ENCODE measurements at regions not wholly inside any gene's neighbourhood (a gene's known extent, or its start where the extent isn't known, plus 50 kb on each side); places are given as distances from the start of the nearest gene placed in this dataset.

GRCh38 chr14:83196236-83196635, 1662.6 kb upstream of the SEL1L start:
- no peaks in the 10 kb centered on the region; the same call in 1 of the 2 replicates for H3K4me1 ChIP-seq (ENCODE audit: insufficient read depth)
- no peak for TF ChIP-seq EZH2 (IDR thresholded peaks at IDR 0.05; ENCODE audit: low read depth, unreplicated experiment)
- no peak for TF ChIP-seq ETS1 (IDR thresholded peaks at IDR 0.05)
- no peak for TF ChIP-seq ZNF114 (CRISPR knock-in tag; IDR thresholded peaks at IDR 0.05)
- TF ChIP-seq NANOG (IDR thresholded peaks at IDR 0.05; ENCODE audit: borderline replicate concordance): no peak
- TF ChIP-seq, protein P1, sequence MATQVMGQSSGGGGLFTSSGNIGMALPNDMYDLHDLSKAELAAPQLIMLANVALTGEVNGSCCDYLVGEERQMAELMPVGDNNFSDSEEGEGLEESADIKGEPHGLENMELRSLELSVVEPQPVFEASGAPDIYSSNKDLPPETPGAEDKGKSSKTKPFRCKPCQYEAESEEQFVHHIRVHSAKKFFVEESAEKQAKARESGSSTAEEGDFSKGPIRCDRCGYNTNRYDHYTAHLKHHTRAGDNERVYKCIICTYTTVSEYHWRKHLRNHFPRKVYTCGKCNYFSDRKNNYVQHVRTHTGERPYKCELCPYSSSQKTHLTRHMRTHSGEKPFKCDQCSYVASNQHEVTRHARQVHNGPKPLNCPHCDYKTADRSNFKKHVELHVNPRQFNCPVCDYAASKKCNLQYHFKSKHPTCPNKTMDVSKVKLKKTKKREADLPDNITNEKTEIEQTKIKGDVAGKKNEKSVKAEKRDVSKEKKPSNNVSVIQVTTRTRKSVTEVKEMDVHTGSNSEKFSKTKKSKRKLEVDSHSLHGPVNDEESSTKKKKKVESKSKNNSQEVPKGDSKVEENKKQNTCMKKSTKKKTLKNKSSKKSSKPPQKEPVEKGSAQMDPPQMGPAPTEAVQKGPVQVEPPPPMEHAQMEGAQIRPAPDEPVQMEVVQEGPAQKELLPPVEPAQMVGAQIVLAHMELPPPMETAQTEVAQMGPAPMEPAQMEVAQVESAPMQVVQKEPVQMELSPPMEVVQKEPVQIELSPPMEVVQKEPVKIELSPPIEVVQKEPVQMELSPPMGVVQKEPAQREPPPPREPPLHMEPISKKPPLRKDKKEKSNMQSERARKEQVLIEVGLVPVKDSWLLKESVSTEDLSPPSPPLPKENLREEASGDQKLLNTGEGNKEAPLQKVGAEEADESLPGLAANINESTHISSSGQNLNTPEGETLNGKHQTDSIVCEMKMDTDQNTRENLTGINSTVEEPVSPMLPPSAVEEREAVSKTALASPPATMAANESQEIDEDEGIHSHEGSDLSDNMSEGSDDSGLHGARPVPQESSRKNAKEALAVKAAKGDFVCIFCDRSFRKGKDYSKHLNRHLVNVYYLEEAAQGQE (IDR thresholded peaks at IDR 0.05; ENCODE audit: unreplicated experiment): no peak
- no peak for TF ChIP-seq STAT1 (IDR thresholded peaks at IDR 0.05; ENCODE audit: unreplicated experiment)
- no peak for TF ChIP-seq EZH2phosphoT487 (IDR thresholded peaks at IDR 0.05; ENCODE audit: unreplicated experiment)
- TF ChIP-seq, protein P2, sequence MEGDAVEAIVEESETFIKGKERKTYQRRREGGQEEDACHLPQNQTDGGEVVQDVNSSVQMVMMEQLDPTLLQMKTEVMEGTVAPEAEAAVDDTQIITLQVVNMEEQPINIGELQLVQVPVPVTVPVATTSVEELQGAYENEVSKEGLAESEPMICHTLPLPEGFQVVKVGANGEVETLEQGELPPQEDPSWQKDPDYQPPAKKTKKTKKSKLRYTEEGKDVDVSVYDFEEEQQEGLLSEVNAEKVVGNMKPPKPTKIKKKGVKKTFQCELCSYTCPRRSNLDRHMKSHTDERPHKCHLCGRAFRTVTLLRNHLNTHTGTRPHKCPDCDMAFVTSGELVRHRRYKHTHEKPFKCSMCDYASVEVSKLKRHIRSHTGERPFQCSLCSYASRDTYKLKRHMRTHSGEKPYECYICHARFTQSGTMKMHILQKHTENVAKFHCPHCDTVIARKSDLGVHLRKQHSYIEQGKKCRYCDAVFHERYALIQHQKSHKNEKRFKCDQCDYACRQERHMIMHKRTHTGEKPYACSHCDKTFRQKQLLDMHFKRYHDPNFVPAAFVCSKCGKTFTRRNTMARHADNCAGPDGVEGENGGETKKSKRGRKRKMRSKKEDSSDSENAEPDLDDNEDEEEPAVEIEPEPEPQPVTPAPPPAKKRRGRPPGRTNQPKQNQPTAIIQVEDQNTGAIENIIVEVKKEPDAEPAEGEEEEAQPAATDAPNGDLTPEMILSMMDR (conservative IDR thresholded peaks at IDR 0.05; ENCODE audit: low read depth in 2 of 2): no peak
- no peak for TF ChIP-seq JUNB (IDR thresholded peaks at IDR 0.05; ENCODE audit: unreplicated experiment)
- no peak for TF ChIP-seq POLR2AphosphoS5 (IDR thresholded peaks at IDR 0.05; ENCODE audit: low read depth)
- no peak for TF ChIP-seq ZNF331 (CRISPR knock-in tag; IDR thresholded peaks at IDR 0.05; ENCODE audit: low read depth)
- TF ChIP-seq ZNF462 (CRISPR knock-in tag; IDR thresholded peaks at IDR 0.05): no peak
- TF ChIP-seq CREB1 (CRISPR knock-in tag; IDR thresholded peaks at IDR 0.05; ENCODE audit: low read depth): no peak
- no peak overlapping the region for H3K27ac ChIP-seq (ENCODE audit: low read depth)
- H3F3A ChIP-seq (replicated peaks; ENCODE audit: low read depth): no peaks in the 10 kb centered on the region
- ATAC-seq (no peak), DNase-seq (ENCODE audit: low spot score) (no peak)
- no peaks in the 10 kb centered on the region for H3K27me3 Mint-ChIP-seq (ENCODE audit: insufficient read depth, low read depth, poor library complexity)
- H3K9me3 Mint-ChIP-seq: peaks cover 3% of the 10 kb centered on the region; the same call in 1 of the 3 replicates
- H3K4me2 ChIP-seq: no peak overlapping the region
- no peak overlapping the region for H2AFZ ChIP-seq
- no peak overlapping the region for H3K27ac Mint-ChIP-seq
- no peaks in the 10 kb centered on the region for H3K9me2 ChIP-seq (ENCODE audit: insufficient read depth)
- H3K27me3 ChIP-seq (ENCODE audit: insufficient read depth): no peaks in the 10 kb centered on the region
- H3K4me3 ChIP-seq: no peak overlapping the region
- no peaks in the 10 kb centered on the region for H3K79me2 ChIP-seq (replicated peaks; ENCODE audit: insufficient read depth)
- no peaks in the 10 kb centered on the region for H3K36me3 Mint-ChIP-seq (ENCODE audit: low read depth)
- H3K4me1 Mint-ChIP-seq: peaks cover 12% of the 10 kb centered on the region; the same call in 2 of the 3 replicates
- H3K4me3 Mint-ChIP-seq: no peak overlapping the region
- H4K20me1 ChIP-seq (replicated peaks; ENCODE audit: insufficient read depth): no peaks in the 10 kb centered on the region
- no peaks in the 10 kb centered on the region for H3K36me3 ChIP-seq (ENCODE audit: insufficient read depth)

Measured in GM23338 (cell line).